Hepatocyte (in vitro differentiated cells): ENCODE measurements at regions not wholly inside any gene's neighbourhood (a gene's known extent, or its start where the extent isn't known, plus 50 kb on each side); places are given as distances from the start of the nearest gene placed in this dataset.

Source experiments
- DNase-seq: peaks from one replicate; pipeline ENCODE4 v3.0.0-alpha.2; 2016; ENCODE audit warnings: low spot score
- H2AFZ ChIP-seq: fragments of 200-600 bp; sonication (generic); 2 replicates; pipeline ENCODE4 v1.6.0; 2016; ENCODE audit warnings: antibody characterized with exemption, mild to moderate bottlenecking
- H3K27ac ChIP-seq: fragments of 200-600 bp; sonication (generic); 2 replicates; pipeline ENCODE4 v1.5.1; 2016; ENCODE audit warnings: mild to moderate bottlenecking
- H3K27me3 ChIP-seq: fragments of 200-600 bp; sonication (generic); 2 replicates; pipeline ENCODE4 v1.6.1; 2016
- H3K36me3 ChIP-seq: fragments of 200-600 bp; sonication (generic); replicated peaks from 2 replicates; pipeline ENCODE4 v1.5.1; 2016; ENCODE audit warnings: low read depth; ENCODE audit not compliant: insufficient read depth
- H3K4me1 ChIP-seq: fragments of 200-600 bp; sonication (generic); 2 replicates; pipeline ENCODE4 v1.5.1; 2016; ENCODE audit warnings: mild to moderate bottlenecking, moderate library complexity; ENCODE audit not compliant: insufficient read depth
- H3K4me2 ChIP-seq: fragments of 200-600 bp; sonication (generic); 2 replicates; pipeline ENCODE4 v1.6.0; 2016
- H3K4me3 ChIP-seq: fragments of 200-600 bp; sonication (generic); 2 replicates; pipeline ENCODE4 v1.5.1; 2016; ENCODE audit warnings: mild to moderate bottlenecking
- H3K79me2 ChIP-seq: fragments of 200-600 bp; sonication (generic); 2 replicates; pipeline ENCODE4 v1.6.0; 2017; ENCODE audit warnings: mild to moderate bottlenecking
- H3K9me2 ChIP-seq: fragments of 200-600 bp; sonication (generic); replicated peaks from 2 replicates; pipeline ENCODE4 v1.6.0; 2017; ENCODE audit warnings: mild to moderate bottlenecking; ENCODE audit not compliant: insufficient read depth
- H3K9me3 ChIP-seq: fragments of 200-600 bp; sonication (generic); 2 replicates; pipeline ENCODE4 v1.5.1; 2016; ENCODE audit warnings: low read depth, mild to moderate bottlenecking
- H4K20me1 ChIP-seq: fragments of 200-600 bp; sonication (generic); 2 replicates; pipeline ENCODE4 v1.6.0; 2016; ENCODE audit warnings: mild to moderate bottlenecking; ENCODE audit not compliant: insufficient read depth, poor library complexity, severe bottlenecking
- CTCF ChIP-seq: fragments of 200-600 bp; sonication (generic); IDR thresholded peaks from 2 replicates; pipeline ENCODE4 v1.5.1; 2016; ENCODE audit warnings: antibody characterized with exemption, mild to moderate bottlenecking; ENCODE audit not compliant: poor library complexity
- EZH2 ChIP-seq: fragments of 200-600 bp; sonication (generic); IDR thresholded peaks from 2 replicates; pipeline ENCODE4 v1.6.1; 2016; ENCODE audit warnings: antibody characterized with exemption, mild to moderate bottlenecking, borderline replicate concordance
- EZH2phosphoT487 ChIP-seq: fragments of 200-600 bp; sonication (generic); IDR thresholded peaks from one replicate; pipeline ENCODE4 v1.6.1; 2018; ENCODE audit warnings: antibody characterized with exemption, mild to moderate bottlenecking, low read depth, moderate library complexity; ENCODE audit not compliant: unreplicated experiment, severe bottlenecking
- WGBS: methylation state at CpG from one replicate; pipeline ENCODE4 v1.1.6; 2016; ENCODE audit warnings: low lambda C conversion rate; ENCODE audit errors: missing lambda C conversion rate; 5-methylcytosine and 5-hydroxymethylcytosine counted together

- no peaks in the 10 kb centered on the region for H3K27me3 ChIP-seq
- no peak overlapping the region for H3K27ac ChIP-seq
- TF ChIP-seq CTCF (no peak), EZH2 (no peak), EZH2phosphoT487 (no peak)
- no peaks in the 10 kb centered on the region for H3K79me2 ChIP-seq
- H4K20me1 ChIP-seq = no peaks in the 10 kb centered on the region
- no peak overlapping the region for H3K4me3 ChIP-seq
- H3K36me3 ChIP-seq = no peaks in the 10 kb centered on the region
- H3K9me2 ChIP-seq = no peaks in the 10 kb centered on the region
- no peak for DNase-seq
- no peaks in the 10 kb centered on the region for H3K9me3 ChIP-seq
- H3K4me2 ChIP-seq = no peak overlapping the region
- no peaks in the 10 kb centered on the region for H3K4me1 ChIP-seq
- H2AFZ ChIP-seq = no peak overlapping the region
Observed at GRCh38 chr4:22091352-22091717, 142.8 kb upstream of the KCNIP4 start.

GRCh38 chr4:22090661-22091351 lies 142.2 kb upstream of the KCNIP4 start:
- no peaks in the 10 kb centered on the region for H3K9me3 ChIP-seq
- H2AFZ ChIP-seq = no peak overlapping the region
- 54% methylated on average over 6 of the region's 6 CpGs for WGBS
- no peaks in the 10 kb centered on the region for H3K36me3 ChIP-seq
- H3K4me1 ChIP-seq = no peaks in the 10 kb centered on the region
- DNase-seq = no peak
- TF ChIP-seq EZH2phosphoT487 = no peak
- TF ChIP-seq EZH2 = no peak
- TF ChIP-seq CTCF = no peak
- H3K27ac ChIP-seq = no peak overlapping the region
- H3K9me2 ChIP-seq = no peaks in the 10 kb centered on the region
- no peak overlapping the region for H3K4me3 ChIP-seq
- H4K20me1 ChIP-seq = no peaks in the 10 kb centered on the region
- no peaks in the 10 kb centered on the region for H3K27me3 ChIP-seq
- no peaks in the 10 kb centered on the region for H3K79me2 ChIP-seq
- no peak overlapping the region for H3K4me2 ChIP-seq

- no peaks in the 10 kb centered on the region for H3K27me3 ChIP-seq
- no peaks in the 10 kb centered on the region for H3K36me3 ChIP-seq
- H2AFZ ChIP-seq = no peak overlapping the region
- no peak overlapping the region for H3K4me3 ChIP-seq
- WGBS = 94% methylated on average over 1 of the region's 1 CpG
- no peak overlapping the region for H3K27ac ChIP-seq
- no peaks in the 10 kb centered on the region for H3K9me3 ChIP-seq
- no peak overlapping the region for H3K4me2 ChIP-seq
- DNase-seq = no peak
- H3K9me2 ChIP-seq = no peaks in the 10 kb centered on the region
- no peaks in the 10 kb centered on the region for H3K4me1 ChIP-seq
- TF ChIP-seq EZH2phosphoT487 (no peak), EZH2 (no peak), CTCF (no peak)
- H3K79me2 ChIP-seq = no peaks in the 10 kb centered on the region
- H4K20me1 ChIP-seq = no peaks in the 10 kb centered on the region
Observed at GRCh38 chr4:22077571-22077970, 129.0 kb upstream of the KCNIP4 start.

GRCh38 chr4:22072726-22073125 lies 124.2 kb upstream of the KCNIP4 start:
- no peaks in the 10 kb centered on the region for H3K27me3 ChIP-seq
- 85% methylated on average over 3 of the region's 3 CpGs for WGBS
- H3K36me3 ChIP-seq = no peaks in the 10 kb centered on the region
- H3K4me3 ChIP-seq = no peak overlapping the region
- no peaks in the 10 kb centered on the region for H3K9me3 ChIP-seq
- H3K9me2 ChIP-seq = no peaks in the 10 kb centered on the region
- H2AFZ ChIP-seq = no peak overlapping the region
- H3K4me2 ChIP-seq = no peak overlapping the region
- H4K20me1 ChIP-seq = no peaks in the 10 kb centered on the region
- no peaks in the 10 kb centered on the region for H3K79me2 ChIP-seq
- TF ChIP-seq EZH2phosphoT487 (no peak), EZH2 (no peak), CTCF (no peak)
- no peak for DNase-seq
- H3K27ac ChIP-seq = no peak overlapping the region
- H3K4me1 ChIP-seq = no peaks in the 10 kb centered on the region
